NCI-H510A treated with DMSO at 0.1 percent for 48 hours (cell line): ENCODE measurements at regions not wholly inside any gene's neighbourhood (a gene's known extent, or its start where the extent isn't known, plus 50 kb on each side); places are given as distances from the start of the nearest gene placed in this dataset.
"Not testable (repeated sequence)": the region's sequence is repeated elsewhere in the genome, so short reads cannot be mapped to it uniquely, and the experiment has no call there.

ENCODE experiments used
- DNase-seq: peaks from one replicate; lab custom pipeline; 2025; lab: John Stamatoyannopoulos, UW

DNA sequence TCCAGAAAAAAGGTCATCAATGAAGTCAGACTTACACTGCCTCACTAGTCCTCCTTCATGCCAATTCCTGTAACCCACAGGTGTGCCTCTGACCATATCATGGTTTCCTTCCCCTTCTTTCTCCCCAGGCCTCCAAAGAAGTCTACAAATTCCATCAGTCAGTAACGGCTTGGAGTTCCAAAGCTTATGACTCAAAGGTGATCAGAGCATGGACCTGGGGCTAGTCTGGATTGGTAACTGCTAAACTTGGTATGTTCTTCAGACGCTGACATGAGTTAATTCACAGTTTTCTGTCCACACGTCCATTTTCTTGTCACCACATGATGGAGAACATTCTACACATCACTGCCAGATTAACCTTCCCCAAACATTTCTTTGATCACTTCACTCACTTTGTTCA lies 560.4 kb downstream of the ETNK1 start:
- DNase-seq: no peak

DNA sequence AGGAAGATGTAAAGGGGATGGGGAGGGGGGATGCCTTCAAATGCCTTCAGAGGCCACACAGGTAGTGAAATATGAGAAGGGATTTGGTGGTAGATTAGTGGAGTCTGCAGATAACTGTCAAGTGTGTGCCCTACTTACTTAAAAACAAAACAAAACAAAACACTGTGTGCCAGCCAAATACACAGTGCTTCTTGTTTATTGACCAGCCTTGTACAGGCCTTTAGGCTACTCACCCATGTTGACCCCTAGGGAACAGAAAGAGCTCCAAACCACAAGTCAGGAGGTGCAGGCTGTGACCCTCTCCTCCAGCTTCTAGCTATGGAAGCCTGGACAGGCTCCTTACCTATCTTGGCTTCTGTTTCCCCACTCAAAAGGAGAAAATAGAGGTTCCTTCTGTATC lies 562.0 kb downstream of the ETNK1 start:
- no peak for DNase-seq

DNA sequence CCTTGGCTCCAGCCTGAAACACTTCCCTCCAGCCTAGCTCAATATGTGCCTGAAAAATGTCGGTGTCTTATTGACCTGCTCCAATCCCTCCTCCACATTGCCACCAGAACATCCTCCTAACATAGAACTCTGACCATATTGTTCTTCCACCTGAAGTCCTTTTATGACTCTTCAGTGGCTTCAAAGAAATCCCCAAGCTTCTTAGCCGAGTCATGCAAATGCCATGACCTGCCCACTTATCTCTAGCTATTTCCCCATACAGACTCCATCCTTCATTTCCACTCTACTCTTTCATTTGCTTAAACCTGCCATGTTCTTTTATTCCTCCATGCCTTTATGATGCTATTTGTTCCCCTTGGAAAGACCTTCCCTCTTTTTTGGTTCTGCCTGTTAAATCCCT lies 568.6 kb downstream of the ETNK1 start:
- DNase-seq: no peak

DNA sequence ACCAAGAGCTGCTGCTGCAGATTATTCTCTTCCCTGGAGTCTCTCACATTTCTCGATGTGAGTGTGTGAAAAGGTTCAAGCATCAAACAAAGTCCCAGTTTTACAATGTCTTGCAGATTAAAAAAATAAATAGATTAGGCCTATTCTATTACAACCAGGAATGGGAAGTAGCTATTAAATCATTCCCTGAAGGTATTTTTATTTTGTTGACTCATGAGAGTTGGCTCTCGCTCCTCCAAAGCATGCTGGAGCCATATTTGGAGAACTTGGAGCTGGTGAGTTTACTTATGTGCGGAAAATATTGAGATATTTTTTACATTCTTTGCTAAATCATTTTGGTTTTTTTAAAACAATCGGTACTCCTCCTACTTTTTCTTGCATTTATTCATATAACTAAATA lies 572.3 kb downstream of the ETNK1 start:
- DNase-seq: no peak

GRCh38 chr12:23202728-23203127 lies 577.8 kb downstream of the ETNK1 start:
- no peak for DNase-seq

- DNase-seq: peak; percentile 63
Observed at GRCh38 chr12:23204933-23205778, 580.2 kb downstream of the ETNK1 start.

DNA sequence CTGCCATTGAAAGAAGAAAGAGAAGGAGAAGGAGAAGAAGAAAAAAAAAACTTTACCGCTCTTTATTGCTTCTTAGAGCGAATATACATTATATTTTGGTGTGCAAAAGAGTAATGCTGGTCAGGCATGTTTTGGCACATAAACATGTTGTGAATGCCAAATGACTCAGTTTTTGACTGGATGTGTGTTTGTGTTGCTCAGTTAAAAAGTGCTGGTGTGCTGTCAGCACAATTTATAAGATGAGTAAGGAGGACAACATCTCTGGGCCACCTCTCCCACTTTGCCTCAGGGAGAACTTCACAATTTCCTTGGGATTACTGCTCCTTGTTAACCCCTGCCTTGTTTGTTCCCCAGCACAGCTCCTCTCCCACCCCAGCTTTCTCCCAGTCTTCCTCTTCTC lies 584.8 kb downstream of the ETNK1 start:
- no peak for DNase-seq

- DNase-seq: no peak
Observed at GRCh38 chr12:23210573-23210972, 585.6 kb downstream of the ETNK1 start.

DNA sequence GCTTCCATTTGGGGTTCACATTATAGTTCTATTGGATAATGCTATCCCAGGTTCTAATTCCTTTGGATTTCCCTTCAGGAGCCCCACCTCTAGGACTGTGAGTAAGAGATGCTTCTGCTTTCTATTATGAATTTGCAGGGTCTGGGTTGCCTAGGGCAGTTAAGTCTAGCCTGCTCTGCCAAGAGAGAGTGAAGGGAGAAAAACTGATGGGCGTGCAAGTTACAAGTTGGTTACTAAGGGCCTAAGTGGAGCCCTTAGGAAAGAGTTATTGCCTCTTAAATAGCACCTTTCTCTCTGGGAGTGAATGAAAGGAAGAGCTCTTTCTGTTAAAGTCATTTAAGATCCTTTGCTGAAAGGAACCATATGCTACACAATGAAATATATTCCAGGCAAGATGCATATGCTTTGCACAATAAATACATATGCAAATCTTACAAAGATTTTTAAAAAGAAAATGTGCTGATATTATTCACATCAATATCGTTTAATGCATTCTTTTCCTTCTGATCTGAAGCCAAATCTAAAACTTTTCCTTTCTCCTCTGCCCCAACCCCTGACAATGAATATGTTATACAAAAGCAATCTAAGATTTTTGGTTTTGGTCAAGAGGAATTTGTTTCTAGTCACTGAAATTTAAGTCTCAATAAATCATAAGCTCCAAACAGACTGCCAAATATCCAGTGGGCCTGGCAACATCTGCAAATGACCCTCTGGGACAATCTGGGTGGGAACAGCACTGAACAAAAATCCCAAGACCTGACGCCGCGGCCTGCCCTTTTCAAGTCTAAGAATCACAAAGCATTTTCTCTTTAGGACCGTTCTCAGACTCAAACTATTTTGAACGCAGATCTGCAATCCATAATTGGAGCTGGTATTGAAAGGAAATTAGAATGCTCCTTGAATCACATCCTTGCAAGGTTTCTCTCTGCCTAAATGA lies 586.7 kb downstream of the ETNK1 start:
- no peak for DNase-seq

- no peak for DNase-seq
Observed at GRCh38 chr12:23217158-23217557, 592.2 kb downstream of the ETNK1 start.

- no peak for DNase-seq
Observed at GRCh38 chr12:23217667-23218066, 592.7 kb downstream of the ETNK1 start.

- no peak for DNase-seq
Observed at GRCh38 chr12:23221066-23221465, 596.1 kb downstream of the ETNK1 start.

DNA sequence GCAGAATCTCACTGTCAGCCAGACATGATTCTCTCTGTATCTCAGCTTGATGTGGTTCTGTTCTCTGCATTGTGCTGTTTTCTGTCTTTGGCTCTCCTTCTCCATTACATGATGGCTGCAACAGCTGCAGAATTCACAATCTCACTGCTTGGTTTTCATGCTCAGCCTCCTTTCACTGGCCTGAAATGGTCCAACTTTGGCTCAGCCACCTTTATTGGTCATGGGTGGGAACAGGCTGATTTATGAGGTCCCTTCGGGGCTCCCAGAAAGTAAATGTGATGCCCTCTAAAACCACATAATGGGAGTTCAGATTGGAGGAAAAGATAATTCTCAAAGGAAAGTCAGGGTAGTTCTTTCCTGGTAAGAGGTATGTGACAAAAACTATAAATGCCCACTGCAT lies 597.0 kb downstream of the ETNK1 start:
- DNase-seq: no peak

GRCh38 chr12:23222801-23223200 lies 597.8 kb downstream of the ETNK1 start:
- DNase-seq: no peak

DNA sequence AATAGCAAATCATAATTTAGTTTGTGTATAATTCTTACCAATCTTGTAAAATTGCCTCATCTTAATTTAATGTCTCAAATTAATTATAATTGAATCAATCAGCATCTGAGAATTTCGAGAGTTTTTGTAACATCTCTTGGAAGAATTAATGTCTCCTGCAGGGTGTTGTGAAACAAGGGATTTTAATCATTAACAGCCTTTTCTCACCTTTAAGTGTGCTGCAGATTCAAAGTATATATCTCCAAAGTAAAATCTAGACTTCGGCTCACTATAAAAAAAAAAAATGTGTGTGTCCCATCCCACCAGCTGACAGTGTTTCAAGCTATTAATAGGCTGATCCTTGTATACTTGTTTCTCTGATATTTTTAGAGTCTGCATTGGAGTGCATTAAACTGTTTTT lies 603.1 kb downstream of the ETNK1 start:
- no peak for DNase-seq

DNA sequence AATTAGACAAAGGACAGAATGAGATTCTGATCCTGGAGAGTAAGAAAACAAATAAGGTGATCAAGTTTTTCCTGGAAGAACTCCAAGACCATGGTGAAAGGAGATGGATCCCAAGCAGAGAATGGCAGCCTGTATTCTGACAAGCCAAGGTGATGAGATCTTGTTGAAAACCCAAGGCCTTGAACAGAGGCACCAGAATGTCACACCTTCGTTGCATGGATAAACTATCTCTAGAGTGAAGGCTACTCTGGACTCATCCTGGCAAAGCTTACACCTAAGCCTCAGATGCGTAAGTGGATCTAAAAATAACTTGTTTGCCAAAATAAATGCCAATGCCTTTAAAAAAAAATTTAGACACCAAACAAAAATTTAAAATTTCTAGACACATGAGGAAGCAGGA lies 605.9 kb downstream of the ETNK1 start:
- DNase-seq: no peak

DNA sequence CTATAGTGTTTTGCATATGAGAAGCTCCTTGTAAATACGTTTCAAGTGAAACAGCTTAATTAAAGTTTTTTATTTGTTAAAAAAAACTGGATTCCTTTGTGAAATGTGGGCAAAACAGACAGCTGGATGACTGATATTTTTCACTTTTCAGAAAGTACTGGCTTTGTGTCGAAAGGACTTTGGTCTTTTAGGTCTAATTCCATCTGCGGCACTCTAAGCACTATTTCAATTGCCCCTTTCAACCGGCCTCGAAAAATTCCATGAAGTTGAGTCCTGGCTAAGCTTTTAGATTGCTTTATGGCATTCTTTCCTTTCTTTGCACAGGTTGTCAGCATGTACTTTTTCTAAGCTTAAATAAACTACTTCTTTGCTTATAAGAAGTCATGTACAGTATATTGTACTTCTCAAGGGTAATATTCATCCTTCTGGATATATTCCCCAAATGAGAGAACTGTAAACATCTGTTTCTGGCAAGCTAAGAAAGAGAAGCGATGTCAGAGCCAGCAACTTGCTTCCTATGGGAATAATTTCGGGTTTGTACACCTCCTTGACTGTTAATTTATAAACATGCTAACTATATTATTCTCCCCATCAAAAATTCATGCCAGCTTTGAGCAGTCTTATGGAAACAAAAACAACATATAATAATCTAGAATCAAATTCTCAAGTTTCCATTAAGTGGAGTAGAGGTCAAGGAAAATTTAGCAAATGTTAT lies 611.3 kb downstream of the ETNK1 start:
- no peak for DNase-seq

GRCh38 chr12:23236811-23237210 lies 611.8 kb downstream of the ETNK1 start:
- DNase-seq: no peak

DNA sequence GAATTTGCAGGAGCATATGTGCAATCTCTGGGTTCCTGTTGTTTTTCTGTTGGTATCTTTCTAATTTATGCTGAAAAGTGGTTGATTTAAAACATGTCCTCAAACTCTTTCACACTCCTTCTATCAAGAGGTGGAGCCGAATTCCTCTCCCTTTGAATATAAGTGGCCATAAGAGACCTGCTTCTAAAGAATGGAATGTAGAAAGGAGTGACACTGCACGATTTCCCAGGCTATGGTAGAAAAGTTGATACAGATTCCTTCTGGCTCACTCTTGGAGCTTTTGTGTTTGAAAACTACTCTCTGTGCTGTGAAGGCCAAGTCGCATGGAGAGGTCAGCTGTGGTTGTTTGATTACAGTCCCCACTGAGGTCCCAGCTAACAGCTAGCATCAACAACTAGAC lies 613.2 kb downstream of the ETNK1 start:
- no peak for DNase-seq

DNA sequence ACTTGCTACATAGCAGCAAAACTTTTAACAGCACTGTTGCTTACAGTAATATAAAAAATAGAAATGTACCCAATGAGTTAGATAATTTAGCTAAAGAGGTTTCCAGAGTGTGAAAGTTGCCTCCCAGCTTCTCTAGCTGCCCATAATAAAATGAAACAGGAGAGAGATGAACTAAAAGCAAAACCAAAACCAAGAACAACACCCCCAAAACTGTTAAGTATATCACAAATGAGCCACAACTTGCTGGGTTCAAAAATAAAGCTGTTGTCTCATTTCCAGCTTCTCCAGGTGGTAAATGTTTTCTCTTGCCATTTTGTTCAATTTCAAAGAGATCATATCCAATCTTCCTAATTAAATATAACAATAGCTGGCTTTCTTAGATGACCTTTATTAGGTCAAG lies 614.0 kb downstream of the ETNK1 start:
- no peak for DNase-seq

DNA sequence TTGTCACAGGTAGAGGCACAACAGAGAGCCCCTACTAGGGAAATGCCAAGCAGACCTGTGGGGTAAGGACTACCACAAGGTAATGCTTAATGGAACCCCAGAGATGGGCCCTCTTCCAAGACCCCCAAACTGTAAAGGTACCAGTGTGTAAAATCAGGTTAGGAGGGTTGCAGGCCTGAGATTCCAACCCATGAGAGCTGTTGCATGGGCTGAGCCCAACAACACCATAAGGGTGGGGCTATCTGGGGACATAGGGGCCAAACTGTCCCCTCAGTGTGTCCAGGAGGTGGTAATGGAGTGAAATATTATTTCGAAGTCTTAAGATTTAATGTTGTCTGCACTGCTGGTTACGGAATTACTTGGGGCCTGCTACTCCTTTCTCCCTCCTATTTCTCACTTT lies 620.2 kb downstream of the ETNK1 start:
- DNase-seq: no peak

DNA sequence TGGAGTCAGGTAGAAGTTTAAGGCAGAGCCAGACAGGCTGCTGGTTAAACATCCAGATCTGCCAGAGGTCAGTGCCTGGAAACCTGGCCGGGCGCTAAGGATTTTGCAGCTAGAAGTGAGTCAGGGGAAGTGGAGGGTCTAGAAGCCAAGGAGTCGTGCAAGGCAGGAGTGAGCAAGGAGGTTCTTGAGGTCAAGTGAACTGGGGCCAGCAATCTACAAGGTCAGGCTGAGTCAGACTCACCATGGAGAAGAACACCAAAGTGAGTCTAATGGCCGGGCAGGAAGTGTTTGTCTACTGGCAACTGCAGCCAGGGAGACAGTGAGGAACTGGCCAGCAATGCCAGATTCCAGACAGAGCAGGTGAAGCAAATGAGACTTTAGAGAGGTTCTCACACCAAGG lies 628.2 kb downstream of the ETNK1 start:
- no peak for DNase-seq

DNA sequence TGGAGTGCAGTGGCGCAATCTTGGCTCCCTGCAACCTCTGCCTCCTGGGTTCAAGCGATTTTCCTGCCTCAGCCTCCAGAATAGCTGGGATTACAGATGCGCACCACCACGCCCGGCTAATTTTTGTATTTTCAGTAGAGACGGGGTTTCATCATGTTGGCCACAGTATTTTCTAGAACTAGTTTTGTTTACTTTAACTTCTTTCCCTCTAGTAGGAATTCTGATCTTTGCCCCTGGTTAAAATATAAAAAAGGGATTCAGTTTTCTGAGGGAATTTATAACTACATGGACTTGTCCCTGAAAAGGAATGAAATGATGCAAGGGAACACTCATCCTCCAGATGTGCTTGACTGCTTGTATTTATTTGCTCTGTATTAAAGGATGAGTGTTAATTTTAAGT lies 628.9 kb downstream of the ETNK1 start:
- DNase-seq: not testable (repeated sequence)
